GM20000 (cell line): ENCODE measurements at regions not wholly inside any gene's neighbourhood (a gene's known extent, or its start where the extent isn't known, plus 50 kb on each side); places are given as distances from the start of the nearest gene placed in this dataset.

ENCODE experiments used
- DNase-seq: peaks from one replicate; pipeline ENCODE4 v3.0.0; 2012; ENCODE audit warnings: low spot score
- TF ChIP-seq, protein P1 (sequence below): IDR thresholded peaks from 2 replicates; pipeline ENCODE4 v1.5.1; 2012; ENCODE audit warnings: mild to moderate bottlenecking, control low read depth; ENCODE audit errors: extremely low read depth, missing control alignments

- DNase-seq = no peak
- TF ChIP-seq, protein P1, sequence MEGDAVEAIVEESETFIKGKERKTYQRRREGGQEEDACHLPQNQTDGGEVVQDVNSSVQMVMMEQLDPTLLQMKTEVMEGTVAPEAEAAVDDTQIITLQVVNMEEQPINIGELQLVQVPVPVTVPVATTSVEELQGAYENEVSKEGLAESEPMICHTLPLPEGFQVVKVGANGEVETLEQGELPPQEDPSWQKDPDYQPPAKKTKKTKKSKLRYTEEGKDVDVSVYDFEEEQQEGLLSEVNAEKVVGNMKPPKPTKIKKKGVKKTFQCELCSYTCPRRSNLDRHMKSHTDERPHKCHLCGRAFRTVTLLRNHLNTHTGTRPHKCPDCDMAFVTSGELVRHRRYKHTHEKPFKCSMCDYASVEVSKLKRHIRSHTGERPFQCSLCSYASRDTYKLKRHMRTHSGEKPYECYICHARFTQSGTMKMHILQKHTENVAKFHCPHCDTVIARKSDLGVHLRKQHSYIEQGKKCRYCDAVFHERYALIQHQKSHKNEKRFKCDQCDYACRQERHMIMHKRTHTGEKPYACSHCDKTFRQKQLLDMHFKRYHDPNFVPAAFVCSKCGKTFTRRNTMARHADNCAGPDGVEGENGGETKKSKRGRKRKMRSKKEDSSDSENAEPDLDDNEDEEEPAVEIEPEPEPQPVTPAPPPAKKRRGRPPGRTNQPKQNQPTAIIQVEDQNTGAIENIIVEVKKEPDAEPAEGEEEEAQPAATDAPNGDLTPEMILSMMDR = no peak
Observed at GRCh38 chr5:86885011-86885410, 267.3 kb downstream of the COX7C start.

DNA sequence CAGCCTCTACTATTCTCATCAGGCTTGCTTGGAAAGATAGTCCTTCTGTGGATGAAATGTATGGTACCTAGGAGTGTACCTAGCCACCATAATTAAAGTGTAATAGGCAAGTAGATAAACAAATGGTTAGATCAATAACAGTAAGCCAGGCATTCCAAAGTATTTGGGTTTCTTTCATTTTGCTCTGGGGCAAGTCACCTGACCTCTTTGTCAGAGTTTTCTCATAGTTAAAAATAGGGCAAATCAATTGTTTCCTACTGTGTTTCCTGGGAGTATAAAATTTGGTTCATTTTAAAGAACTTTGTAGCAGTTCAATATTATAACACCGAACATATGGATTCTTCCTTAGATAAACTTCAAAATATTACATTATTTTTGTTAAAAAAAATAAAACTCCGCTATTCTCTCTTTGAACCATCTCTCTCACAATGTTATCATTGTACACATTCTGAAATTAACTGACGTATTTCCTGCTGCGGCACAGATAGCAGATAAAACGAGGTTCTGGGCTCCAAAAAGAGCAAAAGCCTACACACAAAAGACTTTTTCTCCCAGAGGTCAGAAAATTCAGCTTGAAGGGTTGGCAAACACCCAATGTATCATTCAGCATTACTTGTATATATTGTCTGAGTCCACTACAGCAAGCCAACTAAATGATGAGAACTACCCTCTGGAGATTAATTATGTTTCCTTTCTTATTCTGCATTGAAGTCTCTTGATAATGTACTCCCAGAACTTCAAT, 267.9 kb downstream of the COX7C start:
- TF ChIP-seq, protein P1 = no peak
- DNase-seq = no peak

DNA sequence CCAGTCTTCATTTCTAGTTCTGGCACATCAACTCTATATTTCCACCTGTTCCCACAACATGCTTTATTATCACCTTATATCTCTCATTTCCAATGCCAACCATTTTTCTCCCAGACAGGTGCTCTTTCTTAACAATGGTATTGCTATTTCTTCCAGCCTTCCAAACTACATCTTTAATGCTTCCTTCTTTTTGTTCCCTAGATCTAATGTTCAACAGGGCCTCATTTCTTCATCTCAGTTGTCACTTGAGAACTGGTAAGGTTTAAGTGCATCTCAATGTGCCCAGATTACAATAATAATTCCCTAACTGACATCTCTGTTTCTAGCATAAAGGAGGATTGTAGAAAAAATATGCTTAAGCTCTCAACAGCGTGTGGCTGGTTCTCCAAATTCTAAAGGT, 272.6 kb downstream of the COX7C start:
- no peak for DNase-seq
- TF ChIP-seq, protein P1 = no peak

DNA sequence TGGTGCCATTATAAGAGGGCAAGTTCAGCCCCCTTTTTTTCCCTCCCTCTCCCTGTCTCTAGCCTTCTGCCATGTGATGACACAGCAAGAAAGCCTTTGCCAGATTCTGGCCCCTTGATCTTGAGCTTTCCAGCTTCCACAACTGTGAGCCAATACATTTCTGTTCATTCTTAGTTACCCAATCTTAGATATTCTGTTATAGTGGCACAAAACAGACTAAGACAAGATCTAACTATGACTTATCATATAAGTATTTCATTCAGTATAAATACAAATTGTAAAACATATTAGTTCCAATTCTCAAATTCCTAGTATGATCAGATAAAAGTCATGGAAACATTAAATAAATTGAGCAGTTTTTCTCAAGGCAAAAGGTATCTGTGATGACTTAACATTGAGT, 276.3 kb downstream of the COX7C start:
- TF ChIP-seq, protein P1 = no peak
- no peak for DNase-seq

- TF ChIP-seq, protein P1 = no peak
- no peak for DNase-seq
Observed at GRCh38 chr5:86896916-86897315, 279.2 kb downstream of the COX7C start.

DNA sequence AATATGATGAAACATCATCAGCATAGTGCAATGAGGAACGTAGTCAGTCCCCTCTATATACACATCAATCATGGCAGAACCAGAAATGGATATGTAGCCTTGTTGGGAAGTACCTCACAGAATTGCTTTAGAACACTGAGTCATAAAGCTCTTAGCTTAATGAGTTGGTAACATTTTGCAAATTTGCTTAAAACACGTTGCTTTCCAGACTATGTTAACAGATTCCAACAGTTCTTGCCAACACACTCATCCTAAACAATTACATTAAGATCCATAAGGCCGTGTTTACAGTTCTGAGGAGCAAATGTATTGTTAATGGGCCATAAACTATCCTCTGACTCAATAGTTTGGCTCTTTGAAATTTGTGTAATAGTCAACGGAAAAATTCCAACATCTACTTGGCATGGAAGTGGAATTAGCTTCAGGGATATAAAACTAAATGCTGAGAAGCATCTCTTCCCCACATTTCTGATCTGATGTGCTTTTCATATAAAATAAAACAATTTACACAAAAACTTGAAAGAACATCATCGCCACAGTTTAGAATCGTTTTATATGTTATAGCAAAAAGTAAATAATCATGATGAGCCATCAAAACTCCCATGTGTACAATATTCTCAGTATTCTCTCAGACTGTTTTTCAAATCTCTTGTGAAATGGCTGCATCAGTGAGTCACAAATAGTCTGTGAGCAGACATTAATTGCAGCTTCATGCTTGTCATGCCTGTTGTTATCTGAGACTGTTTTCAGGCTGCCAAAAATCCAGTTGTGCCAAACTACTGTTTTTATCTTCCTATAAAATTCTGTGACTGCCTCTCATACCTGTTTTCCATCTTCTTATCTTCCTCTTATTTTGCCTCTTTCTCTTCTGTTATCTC, 291.9 kb downstream of the COX7C start:
- TF ChIP-seq, protein P1 = no peak
- no peak for DNase-seq

DNA sequence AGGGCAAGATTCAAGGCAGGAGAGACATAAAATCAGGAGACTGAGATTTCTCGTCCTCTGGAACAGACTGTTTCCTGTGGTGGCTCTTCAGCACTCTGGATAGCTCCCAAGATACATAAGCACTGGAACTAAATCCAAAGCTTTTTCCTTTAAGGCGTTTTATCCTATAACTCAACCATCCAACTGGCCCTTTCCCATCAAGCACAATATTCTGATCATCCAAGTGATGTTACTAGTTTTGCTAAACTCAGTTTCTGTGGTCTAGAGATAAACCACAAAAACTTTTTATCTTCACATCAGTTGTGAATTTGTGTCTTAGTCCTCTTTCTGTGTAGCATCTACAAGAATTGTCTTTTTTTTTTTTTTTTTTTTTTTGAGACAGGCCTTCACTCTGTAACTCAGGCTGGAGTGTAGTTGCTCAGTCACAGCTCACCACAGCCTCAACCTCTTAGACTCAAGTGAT, 299.4 kb downstream of the COX7C start:
- TF ChIP-seq, protein P1 = no peak
- DNase-seq = peak; percentile 4
